ENCODE measurements at regions not wholly inside any gene's neighbourhood (a gene's known extent, or its start where the extent isn't known, plus 50 kb on each side); places are given as distances from the start of the nearest gene placed in this dataset.

DNA sequence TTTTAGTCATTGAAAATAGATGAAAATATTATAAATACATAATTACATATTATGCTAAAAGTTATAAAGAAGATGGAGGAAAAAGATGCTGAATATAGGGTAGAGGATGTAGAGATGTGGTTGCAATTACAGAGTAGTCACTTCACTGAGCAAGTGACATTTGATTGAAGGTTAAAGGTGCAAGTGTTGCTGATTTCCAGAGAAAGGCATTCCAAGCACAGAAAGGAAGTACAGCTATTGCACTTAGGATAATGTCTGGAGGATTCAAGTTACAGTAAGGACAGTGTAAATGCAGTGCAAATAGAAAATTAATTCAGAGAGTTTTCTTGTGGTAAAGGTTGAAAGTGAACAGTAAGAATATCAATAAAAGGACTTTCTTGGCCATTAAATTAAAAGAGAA, 1721.8 kb downstream of the PCDH9 start:
- H3K18ac ChIP-seq (ENCODE audit: insufficient read length, low read depth, low read length), result no peak overlapping the region
- TF ChIP-seq, protein P1, sequence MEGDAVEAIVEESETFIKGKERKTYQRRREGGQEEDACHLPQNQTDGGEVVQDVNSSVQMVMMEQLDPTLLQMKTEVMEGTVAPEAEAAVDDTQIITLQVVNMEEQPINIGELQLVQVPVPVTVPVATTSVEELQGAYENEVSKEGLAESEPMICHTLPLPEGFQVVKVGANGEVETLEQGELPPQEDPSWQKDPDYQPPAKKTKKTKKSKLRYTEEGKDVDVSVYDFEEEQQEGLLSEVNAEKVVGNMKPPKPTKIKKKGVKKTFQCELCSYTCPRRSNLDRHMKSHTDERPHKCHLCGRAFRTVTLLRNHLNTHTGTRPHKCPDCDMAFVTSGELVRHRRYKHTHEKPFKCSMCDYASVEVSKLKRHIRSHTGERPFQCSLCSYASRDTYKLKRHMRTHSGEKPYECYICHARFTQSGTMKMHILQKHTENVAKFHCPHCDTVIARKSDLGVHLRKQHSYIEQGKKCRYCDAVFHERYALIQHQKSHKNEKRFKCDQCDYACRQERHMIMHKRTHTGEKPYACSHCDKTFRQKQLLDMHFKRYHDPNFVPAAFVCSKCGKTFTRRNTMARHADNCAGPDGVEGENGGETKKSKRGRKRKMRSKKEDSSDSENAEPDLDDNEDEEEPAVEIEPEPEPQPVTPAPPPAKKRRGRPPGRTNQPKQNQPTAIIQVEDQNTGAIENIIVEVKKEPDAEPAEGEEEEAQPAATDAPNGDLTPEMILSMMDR (conservative IDR thresholded peaks at IDR 0.05), result no peak
- no peak overlapping the region for H4K8ac ChIP-seq (replicated peaks; ENCODE audit: insufficient read length, low read depth, low read length)
- DNase-seq, result no peak
- H3K27ac ChIP-seq (ENCODE audit: insufficient read length, low read depth, low read length), result no peak overlapping the region
- no peak overlapping the region for H2BK15ac ChIP-seq (ENCODE audit: low read depth, low read length)
- no peaks in the 10 kb centered on the region for H3K9me3 ChIP-seq (ENCODE audit: control insufficient read depth, low read depth, low read length)
- no peak overlapping the region for H3K9ac ChIP-seq (ENCODE audit: extremely low read depth, insufficient read length, low read length)
- H3K4me1 Mint-ChIP-seq, result no peaks in the 10 kb centered on the region
- H3K4me1 ChIP-seq (ENCODE audit: insufficient read depth, low read length), result no peaks in the 10 kb centered on the region
- no peaks in the 10 kb centered on the region; the same call in 1 of the 2 replicates for H3K27me3 Mint-ChIP-seq (ENCODE audit: low read depth)
- H3K23ac ChIP-seq (ENCODE audit: insufficient read length, low read depth, low read length), result no peak overlapping the region
- H3K9me3 Mint-ChIP-seq, result peaks cover 0 to 3% of the 10 kb centered on the region in 2 experiments; a peak in 1 of 5 replicates
- no peak overlapping the region for H2BK20ac ChIP-seq (ENCODE audit: low read depth, low read length, poor library complexity, severe bottlenecking)
- no peak overlapping the region for H2AK5ac ChIP-seq (ENCODE audit: insufficient read length, low read length)
- no peak overlapping the region for H3K14ac ChIP-seq (ENCODE audit: insufficient read depth, low read length)
- no peak overlapping the region for H3K4ac ChIP-seq (ENCODE audit: low read depth, low read length)
- H3K56ac ChIP-seq (ENCODE audit: insufficient read length, low read depth, low read length), result no peak overlapping the region
- H3K4me2 ChIP-seq (ENCODE audit: insufficient read depth, insufficient read length, low read length), result no peak overlapping the region
- no peak overlapping the region for H2BK5ac ChIP-seq (ENCODE audit: insufficient read length, low read length)
- no peak overlapping the region for H2BK12ac ChIP-seq (ENCODE audit: insufficient read length, low read depth, low read length)
- no peak overlapping the region for H4K5ac ChIP-seq (ENCODE audit: insufficient read length, low read depth, low read length)
- no peaks in the 10 kb centered on the region for H3K23me2 ChIP-seq (ENCODE audit: insufficient read length, low read depth, low read length, poor library complexity, severe bottlenecking)
- H2AFZ ChIP-seq (ENCODE audit: low read length), result no peak overlapping the region
- no peak overlapping the region for H3K27ac Mint-ChIP-seq
- no peak overlapping the region for H3K4me3 Mint-ChIP-seq
- H3T11ph ChIP-seq (ENCODE audit: low read length), result no peak overlapping the region
- no peaks in the 10 kb centered on the region for H3K27me3 ChIP-seq (ENCODE audit: insufficient read depth, low read length)
- no peaks in the 10 kb centered on the region for H3K79me1 ChIP-seq (ENCODE audit: insufficient read depth, low read depth, low read length, poor library complexity, severe bottlenecking)
- H2BK120ac ChIP-seq (ENCODE audit: low read depth, low read length, poor library complexity, severe bottlenecking), result no peak overlapping the region
- peaks cover 0 to 2% (median 0%) of the 10 kb centered on the region in 3 experiments; a peak in 1 of 7 replicates for H3K36me3 Mint-ChIP-seq (ENCODE audit: insufficient read depth in 1 of 3, low read depth in 3 of 3)
- H4K20me1 ChIP-seq (ENCODE audit: control insufficient read depth, insufficient read depth, insufficient read length), result no peaks in the 10 kb centered on the region
- H3K79me2 ChIP-seq (ENCODE audit: insufficient read depth, low read length), result no peaks in the 10 kb centered on the region
- H4K91ac ChIP-seq (ENCODE audit: insufficient read length, low read depth, low read length), result no peak overlapping the region
